ENCODE measurements at regions not wholly inside any gene's neighbourhood (a gene's known extent, or its start where the extent isn't known, plus 50 kb on each side); places are given as distances from the start of the nearest gene placed in this dataset.

- TF ChIP-seq RAD21 (IDR thresholded peaks at IDR 0.05; ENCODE audit: low read depth) (no peak), ZFX (IDR thresholded peaks at IDR 0.05) (no peak), POLR2AphosphoS5 (IDR thresholded peaks at IDR 0.05; ENCODE audit: low read depth, low read length) (no peak), EZH2 (IDR thresholded peaks at IDR 0.05) (no peak)
- no peak overlapping the region for H3K4me3 ChIP-seq (replicated peaks in 1 of 2; ENCODE audit: low read depth in 1 of 2, low read length in 2 of 2)
- ChIA-PET RAD21 (ENCODE audit: low non-redundant PET in 1 of 2, low total read pairs in 2 of 2, uncharacterized antibody in 2 of 2, unreplicated experiment in 2 of 2) (no interaction called here), CTCF (no interaction called here), POLR2A (no interaction called here)
- H3K27ac ChIP-seq (ENCODE audit: low read depth, low read length) = no peak overlapping the region
- H3K9me2 ChIP-seq (ENCODE audit: insufficient read depth) = no peaks in the 10 kb centered on the region
- no TSS peak for BruUV-seq (replicated peaks)
- no peaks in the 10 kb centered on the region for H3K4me1 ChIP-seq (ENCODE audit: control insufficient read depth in 1 of 2, insufficient read depth in 2 of 2, low read length in 2 of 2)
- no peaks in the 10 kb centered on the region for H4K20me1 ChIP-seq (ENCODE audit: insufficient read depth)
- no peak overlapping the region for H3K4me2 ChIP-seq (ENCODE audit: low read length)
- no peaks in the 10 kb centered on the region for H3K27me3 ChIP-seq (ENCODE audit: insufficient read depth, low read length)
- H2AFZ ChIP-seq (ENCODE audit: low read depth, low read length, poor library complexity, severe bottlenecking) = no peak overlapping the region
- H3K9ac ChIP-seq (ENCODE audit: low read length) = no peak overlapping the region
- ATAC-seq (no peak), DNase-seq (ENCODE audit: low read depth, low spot score) (no peak)
- intact Hi-C loops (cut with micrococcal nuclease) = no loop called here
- H3K79me2 ChIP-seq (ENCODE audit: insufficient read depth, low read length) = no peaks in the 10 kb centered on the region
- no peaks in the 10 kb centered on the region; a peak in 1 of 4 replicates for H3K9me3 ChIP-seq (ENCODE audit: control insufficient read depth in 1 of 2, insufficient read depth in 1 of 2, low read depth in 1 of 2, low read length in 2 of 2)
- H3K36me3 ChIP-seq (ENCODE audit: control insufficient read depth in 1 of 2, insufficient read depth in 2 of 2, low read length in 2 of 2) = no peaks in the 10 kb centered on the region
Measured at GRCh38 chr9:30714389-30714788, 1670.1 kb upstream of the ACO1 start.

GRCh38 chr9:30718483-30718882 lies 1666.0 kb upstream of the ACO1 start:
- intact Hi-C loops (cut with micrococcal nuclease) = no loop called here
- no TSS peak for BruUV-seq (replicated peaks)
- peaks cover 0 to 2% of the 10 kb centered on the region in 2 experiments; a peak in 2 of 4 replicates for H3K9me3 ChIP-seq (ENCODE audit: control insufficient read depth in 1 of 2, insufficient read depth in 1 of 2, low read depth in 1 of 2, low read length in 2 of 2)
- H3K9me2 ChIP-seq (ENCODE audit: insufficient read depth) = no peaks in the 10 kb centered on the region
- no peak overlapping the region for H3K4me3 ChIP-seq (replicated peaks in 1 of 2; ENCODE audit: low read depth in 1 of 2, low read length in 2 of 2)
- H2AFZ ChIP-seq (ENCODE audit: low read depth, low read length, poor library complexity, severe bottlenecking) = no peak overlapping the region
- no peak for DNase-seq (ENCODE audit: low read depth, low spot score)
- no peak overlapping the region for H3K9ac ChIP-seq (ENCODE audit: low read length)
- H3K4me1 ChIP-seq (ENCODE audit: control insufficient read depth in 1 of 2, insufficient read depth in 2 of 2, low read length in 2 of 2) = no peaks in the 10 kb centered on the region
- H4K20me1 ChIP-seq (ENCODE audit: insufficient read depth) = no peaks in the 10 kb centered on the region
- H3K27ac ChIP-seq (ENCODE audit: low read depth, low read length) = no peak overlapping the region
- ChIA-PET RAD21 (ENCODE audit: low non-redundant PET in 1 of 2, low total read pairs in 2 of 2, uncharacterized antibody in 2 of 2, unreplicated experiment in 2 of 2) (no interaction called here), POLR2A (no interaction called here), CTCF (no interaction called here)
- no peaks in the 10 kb centered on the region for H3K79me2 ChIP-seq (ENCODE audit: insufficient read depth, low read length)
- no peak overlapping the region for H3K4me2 ChIP-seq (ENCODE audit: low read length)
- H3K36me3 ChIP-seq (ENCODE audit: control insufficient read depth in 1 of 2, insufficient read depth in 2 of 2, low read length in 2 of 2) = no peaks in the 10 kb centered on the region
- no peak for ATAC-seq
- no peaks in the 10 kb centered on the region for H3K27me3 ChIP-seq (ENCODE audit: insufficient read depth, low read length)
- TF ChIP-seq MAX (IDR thresholded peaks at IDR 0.05) = no peak
- no peak for TF ChIP-seq TCF7L2 (IDR thresholded peaks at IDR 0.05; ENCODE audit: borderline replicate concordance, extremely low read depth, insufficient read depth, insufficient read length)
- no peak for TF ChIP-seq SP1 (IDR thresholded peaks at IDR 0.05; ENCODE audit: low read depth)
- TF ChIP-seq JUND (IDR thresholded peaks at IDR 0.05) = no peak
- TF ChIP-seq CEBPB (IDR thresholded peaks at IDR 0.05; ENCODE audit: low read depth) = no peak
- TF ChIP-seq YY1 (IDR thresholded peaks at IDR 0.05; ENCODE audit: extremely low read depth, insufficient replicate concordance, low read depth, low read length) = no peak
- no peak for TF ChIP-seq CBX3 (IDR thresholded peaks at IDR 0.05; ENCODE audit: low read depth)
- no peak for TF ChIP-seq POLR2AphosphoS5 (IDR thresholded peaks at IDR 0.05; ENCODE audit: low read depth, low read length)
- no peak for TF ChIP-seq POLR2A (IDR thresholded peaks at IDR 0.05; ENCODE audit: borderline replicate concordance, extremely low read depth, insufficient read depth, insufficient read length)
- no peak for TF ChIP-seq ZFX (IDR thresholded peaks at IDR 0.05)
- TF ChIP-seq RAD21 (IDR thresholded peaks at IDR 0.05; ENCODE audit: low read depth) = no peak
- no peak for TF ChIP-seq EGR1 (IDR thresholded peaks at IDR 0.05; ENCODE audit: low read depth)
- TF ChIP-seq SIN3A (IDR thresholded peaks at IDR 0.05; ENCODE audit: low read depth) = no peak
- no peak for TF ChIP-seq ELF1 (IDR thresholded peaks at IDR 0.05; ENCODE audit: borderline replicate concordance, low read depth)
- TF ChIP-seq REST (IDR thresholded peaks at IDR 0.05; ENCODE audit: low read depth) = no peak
- no peak for TF ChIP-seq ZBTB33 (IDR thresholded peaks at IDR 0.05; ENCODE audit: extremely low read depth, insufficient replicate concordance, low read length)
- TF ChIP-seq ZNF274 (IDR thresholded peaks at IDR 0.05; ENCODE audit: low read depth, low read length) = no peak
